Tibial nerve (tissue), 3 donors: ENCODE measurements at regions not wholly inside any gene's neighbourhood (a gene's known extent, or its start where the extent isn't known, plus 50 kb on each side); places are given as distances from the start of the nearest gene placed in this dataset.

ENCODE experiments used
- POLR2A ChIP-seq, 2 donors: fragments of 450-650 bp; IDR thresholded peaks; one replicate each; pipeline ENCODE4 v1.6.1; 2017; ENCODE audit warnings: antibody characterized with exemption in 2 of 2, mild to moderate bottlenecking in 2 of 2, moderate library complexity in 2 of 2
- TF ChIP-seq, protein P1 (sequence below), 5 experiments: fragments of 200-600 bp in 3 of 5; fragments of 450-650 bp in 2 of 5; sonication (generic) in 3 of 5; IDR thresholded peaks; one replicate each; pipeline ENCODE4 v1.5.1; 2016 to 2019; ENCODE audit warnings: antibody characterized with exemption in 5 of 5, mild to moderate bottlenecking in 3 of 5, moderate library complexity in 2 of 5

DNA sequence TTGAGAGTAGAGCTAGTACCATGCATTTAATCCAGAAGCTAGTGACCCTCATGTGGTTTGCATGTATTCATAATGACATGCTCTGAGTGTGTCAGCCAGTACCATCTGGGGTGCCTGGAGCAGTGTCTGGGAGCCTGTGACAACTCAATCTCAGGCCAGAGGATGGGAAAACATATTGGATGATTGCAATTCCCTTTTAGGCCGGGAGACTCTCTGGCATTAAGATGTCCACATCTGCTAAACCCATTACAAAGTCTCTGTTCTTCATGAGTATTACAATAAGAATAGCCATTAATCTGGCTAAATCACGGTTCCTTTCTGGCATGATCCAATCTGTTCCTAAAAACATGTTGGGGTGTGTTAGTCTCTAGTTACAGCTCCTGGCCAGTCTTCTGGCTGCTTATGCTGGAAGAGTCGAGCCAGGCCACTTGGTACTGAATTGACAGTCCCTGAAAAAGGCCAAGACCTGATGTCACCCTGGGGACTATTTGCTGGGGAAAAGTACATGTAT, 475.7 kb downstream of the ENC1 start:
- no peak for TF ChIP-seq POLR2A (IDR thresholded peaks at IDR 0.05)
- TF ChIP-seq, protein P1, sequence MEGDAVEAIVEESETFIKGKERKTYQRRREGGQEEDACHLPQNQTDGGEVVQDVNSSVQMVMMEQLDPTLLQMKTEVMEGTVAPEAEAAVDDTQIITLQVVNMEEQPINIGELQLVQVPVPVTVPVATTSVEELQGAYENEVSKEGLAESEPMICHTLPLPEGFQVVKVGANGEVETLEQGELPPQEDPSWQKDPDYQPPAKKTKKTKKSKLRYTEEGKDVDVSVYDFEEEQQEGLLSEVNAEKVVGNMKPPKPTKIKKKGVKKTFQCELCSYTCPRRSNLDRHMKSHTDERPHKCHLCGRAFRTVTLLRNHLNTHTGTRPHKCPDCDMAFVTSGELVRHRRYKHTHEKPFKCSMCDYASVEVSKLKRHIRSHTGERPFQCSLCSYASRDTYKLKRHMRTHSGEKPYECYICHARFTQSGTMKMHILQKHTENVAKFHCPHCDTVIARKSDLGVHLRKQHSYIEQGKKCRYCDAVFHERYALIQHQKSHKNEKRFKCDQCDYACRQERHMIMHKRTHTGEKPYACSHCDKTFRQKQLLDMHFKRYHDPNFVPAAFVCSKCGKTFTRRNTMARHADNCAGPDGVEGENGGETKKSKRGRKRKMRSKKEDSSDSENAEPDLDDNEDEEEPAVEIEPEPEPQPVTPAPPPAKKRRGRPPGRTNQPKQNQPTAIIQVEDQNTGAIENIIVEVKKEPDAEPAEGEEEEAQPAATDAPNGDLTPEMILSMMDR (IDR thresholded peaks at IDR 0.05): no peak
